Lower leg skin (tissue), 4 donors: ENCODE measurements at regions not wholly inside any gene's neighbourhood (a gene's known extent, or its start where the extent isn't known, plus 50 kb on each side); places are given as distances from the start of the nearest gene placed in this dataset.
"Not testable (repeated sequence)": the region's sequence is repeated elsewhere in the genome, so short reads cannot be mapped to it uniquely, and the experiment has no call there.

Source experiments
- DNase-seq, 2 donors: peaks; one replicate each; pipeline ENCODE4 v3.0.0-alpha.2; 2019; ENCODE audit warnings: low spot score in 2 of 2
- H3K4me3 ChIP-seq: fragments of 200-600 bp; sonication (generic); 2 replicates; pipeline ENCODE4 v1.5.1; 2017; ENCODE audit warnings: mild to moderate bottlenecking, low read depth; ENCODE audit not compliant: poor library complexity, severe bottlenecking
- CTCF ChIP-seq, 3 donors: fragments of 450-650 bp; IDR thresholded peaks; one replicate each; pipeline ENCODE4 v1.5.1; 2016; ENCODE audit warnings: antibody characterized with exemption in 3 of 3, mild to moderate bottlenecking in 3 of 3, moderate library complexity in 2 of 3
- POLR2A ChIP-seq, 2 donors: fragments of 450-650 bp; IDR thresholded peaks; one replicate each; pipeline ENCODE4 v1.6.1; 2016 to 2017; ENCODE audit warnings: antibody characterized with exemption in 2 of 2, mild to moderate bottlenecking in 1 of 2, moderate library complexity in 1 of 2
- WGBS, 2 donors: methylation state at CpG; one replicate each; pipeline ENCODE4 v1.1.5; 2018; 5-methylcytosine and 5-hydroxymethylcytosine counted together
- intact Hi-C: fragments of 100-400 bp; cut with DNase I; formaldehyde crosslinking; loops from one replicate; pipeline ENCODE4 v1.15.0; 2023; ENCODE audit warnings: low total_unique reads

DNA sequence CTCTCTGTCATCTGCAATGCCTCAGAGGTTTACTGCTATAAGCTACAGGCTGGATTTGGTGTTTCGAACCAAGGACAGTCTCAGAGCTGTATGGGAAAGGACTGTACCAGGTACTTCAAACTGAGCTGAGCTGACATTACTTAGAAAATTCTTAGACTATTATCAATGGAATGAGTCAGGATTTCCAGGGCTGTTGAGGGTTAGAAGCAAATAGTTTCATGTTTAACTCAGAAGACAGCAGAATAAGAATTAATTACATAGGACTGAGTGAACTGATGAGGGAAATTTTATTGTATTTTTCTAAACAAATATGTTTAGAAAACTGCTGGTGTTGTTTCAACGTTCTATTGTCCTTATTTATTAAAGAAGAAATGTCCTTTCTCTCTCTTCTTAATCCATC lies 74.3 kb upstream of the CAPZB start:
- WGBS, 2 donors, result 84% methylated on average over 2 of the region's 2 CpGs
- intact Hi-C loops, result no loop called here

DNA sequence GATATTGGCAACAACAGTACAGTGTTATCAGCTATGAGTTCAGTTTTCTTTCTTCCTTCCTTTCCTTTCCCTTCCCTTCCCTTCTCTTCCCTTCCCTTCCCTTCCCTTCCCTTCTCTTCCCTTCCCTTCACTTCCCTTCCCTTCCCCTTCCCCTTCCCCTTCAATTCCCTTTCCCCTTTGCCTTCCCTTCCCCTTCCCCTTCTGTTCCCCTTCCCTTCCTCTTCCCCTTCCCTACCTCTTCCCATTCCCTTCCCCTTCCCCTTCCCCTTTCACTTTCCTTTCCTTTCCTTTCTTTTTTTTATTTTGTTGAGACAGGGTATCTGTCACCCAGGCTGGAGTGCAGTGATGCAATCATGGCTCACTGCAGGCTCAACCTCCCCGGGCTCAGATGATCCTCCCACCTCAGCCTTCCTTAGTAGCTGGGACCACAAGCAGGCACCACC lies 72.3 kb upstream of the CAPZB start:
- TF ChIP-seq POLR2A (IDR thresholded peaks at IDR 0.05), result no peak
- TF ChIP-seq CTCF (IDR thresholded peaks at IDR 0.05), result no peak
- 73 to 75% methylated on average over 1 of the region's 1 CpG for WGBS, 2 donors
- H3K4me3 ChIP-seq, result no peak overlapping the region
- no peak for DNase-seq
- intact Hi-C loops, result no loop called here

More for the DNA sequence above, 74.3 kb upstream of the CAPZB start:
- no peak overlapping the region for H3K4me3 ChIP-seq
- TF ChIP-seq CTCF (IDR thresholded peaks at IDR 0.05), result no peak
- TF ChIP-seq POLR2A (IDR thresholded peaks at IDR 0.05), result no peak
- DNase-seq, result no peak

DNA sequence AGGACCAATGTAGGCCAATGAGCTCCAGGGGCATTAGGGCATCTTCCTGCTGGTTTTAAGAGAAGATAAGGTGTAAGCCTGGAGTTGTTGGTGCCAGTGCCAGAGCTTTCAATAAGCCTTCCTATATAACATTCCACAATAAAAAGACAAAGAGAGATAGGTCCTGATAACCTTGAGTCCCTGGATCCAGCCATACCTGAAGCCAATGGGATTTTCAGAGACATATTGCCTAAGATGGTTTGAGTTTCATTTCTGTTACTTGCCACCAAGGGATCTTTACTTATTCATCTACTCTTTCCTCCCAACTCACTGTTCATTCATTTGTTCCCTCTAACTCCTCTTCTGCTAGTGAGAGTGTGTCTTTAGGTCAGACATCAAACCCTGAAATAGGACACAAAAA lies 68.8 kb upstream of the CAPZB start:
- no peak for TF ChIP-seq CTCF (IDR thresholded peaks at IDR 0.05)
- TF ChIP-seq POLR2A (IDR thresholded peaks at IDR 0.05), result no peak
- no peak for DNase-seq
- no peak overlapping the region for H3K4me3 ChIP-seq
- intact Hi-C loops, result no loop called here

GRCh38 chr1:19552291-19553010 lies 67.1 kb upstream of the CAPZB start:
- no peak overlapping the region for H3K4me3 ChIP-seq
- no peak for TF ChIP-seq POLR2A (IDR thresholded peaks at IDR 0.05)
- TF ChIP-seq CTCF (IDR thresholded peaks at IDR 0.05), result no peak
- no peak for DNase-seq
- 80 to 87% methylated on average over 7 of the region's 7 CpGs for WGBS, 2 donors
- intact Hi-C loops, result no loop called here

- DNase-seq, intact Hi-C loops, H3K4me3 ChIP-seq: not testable (repeated sequence)
- WGBS, 2 donors, result 68 to 73% methylated on average over 6 of the region's 6 CpGs
These were observed 66.5 kb upstream of the CAPZB start for GRCh38 chr1:19551837-19552236.

GRCh38 chr1:19550437-19550836 lies 65.1 kb upstream of the CAPZB start:
- intact Hi-C loops, H3K4me3 ChIP-seq, DNase-seq: not testable (repeated sequence)
- WGBS, 2 donors, result 56 to 58% methylated on average over 7 of the region's 7 CpGs

DNA sequence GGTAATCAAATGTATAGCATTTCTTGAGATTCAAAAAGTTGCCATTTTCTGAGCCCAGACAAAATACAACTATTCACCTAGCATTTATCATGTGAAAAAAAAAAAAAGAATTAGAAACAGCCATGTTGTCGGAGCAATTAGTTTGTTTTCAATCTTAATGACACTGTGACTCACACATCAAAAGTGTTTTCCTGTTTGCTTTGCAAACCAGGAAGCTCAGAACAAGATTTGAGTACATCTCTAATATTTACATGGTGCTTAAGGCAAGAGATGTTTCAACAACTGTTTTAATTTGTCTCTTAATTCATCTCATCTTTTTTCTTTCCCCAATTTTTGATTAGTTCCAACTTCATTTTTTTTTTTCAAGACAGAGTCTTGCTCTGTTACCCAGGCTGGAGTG lies 62.5 kb upstream of the CAPZB start:
- DNase-seq, result no peak
- H3K4me3 ChIP-seq, result no peak overlapping the region
- 47 to 62% methylated on average over 1 of the region's 1 CpG for WGBS, 2 donors
- TF ChIP-seq CTCF (IDR thresholded peaks at IDR 0.05), result no peak
- no peak for TF ChIP-seq POLR2A (IDR thresholded peaks at IDR 0.05)
- intact Hi-C loops, result no loop called here
